HUES48 (cell line): ENCODE measurements at regions not wholly inside any gene's neighbourhood (a gene's known extent, or its start where the extent isn't known, plus 50 kb on each side); places are given as distances from the start of the nearest gene placed in this dataset.
"Not testable (repeated sequence)": the region's sequence is repeated elsewhere in the genome, so short reads cannot be mapped to it uniquely, and the experiment has no call there.

Experiments used
- H3K27ac ChIP-seq: one replicate; pipeline ENCODE4 v1.7.0; 2013; ENCODE audit warnings: low read depth, low read length, inconsistent platforms
- H3K27me3 ChIP-seq: 2 replicates; pipeline ENCODE4 v1.6.1; 2013; ENCODE audit warnings: mild to moderate bottlenecking, low read length; ENCODE audit not compliant: control insufficient read depth, insufficient read depth
- H3K36me3 ChIP-seq: 2 replicates; pipeline ENCODE4 v1.6.1; 2013; ENCODE audit warnings: low read length; ENCODE audit not compliant: control insufficient read depth, insufficient read depth
- H3K4me1 ChIP-seq: 2 replicates; pipeline ENCODE4 v1.6.1; 2013; ENCODE audit warnings: mild to moderate bottlenecking, low read length; ENCODE audit not compliant: control insufficient read depth, insufficient read depth
- H3K4me3 ChIP-seq: 2 replicates; pipeline ENCODE4 v1.5.1; 2013; ENCODE audit warnings: mild to moderate bottlenecking, low read depth, low read length
- H3K9ac ChIP-seq: 2 replicates; pipeline ENCODE4 v1.6.1; 2013; ENCODE audit warnings: mild to moderate bottlenecking, low read depth, low read length, moderate library complexity
- H3K9me3 ChIP-seq: 2 replicates; pipeline ENCODE4 v1.6.1; 2013; ENCODE audit warnings: low read length; ENCODE audit not compliant: control insufficient read depth, insufficient read depth

- Histone ChIP-seq H3K9ac (no peak overlapping the region), H3K36me3 (no peaks in the 10 kb centered on the region), H3K27ac (peak overlapping the region; percentile 85), H3K4me1 (peaks cover 49% of the 10 kb centered on the region), H3K4me3 (no peak overlapping the region), H3K27me3 (no peaks in the 10 kb centered on the region), H3K9me3 (no peaks in the 10 kb centered on the region)
Measured at GRCh38 chr4:159594576-159594975, 491.7 kb downstream of the RAPGEF2 start.

- not testable (repeated sequence) for H3K9ac ChIP-seq
- peaks cover 49% of the 10 kb centered on the region for H3K4me1 ChIP-seq
Measured at GRCh38 chr4:159595101-159595500, 492.2 kb downstream of the RAPGEF2 start.

GRCh38 chr4:159598602-159599001, 495.7 kb downstream of the RAPGEF2 start:
- Histone ChIP-seq H3K27ac (no peak overlapping the region), H3K9ac (no peak overlapping the region), H3K4me3 (no peak overlapping the region), H3K9me3 (no peaks in the 10 kb centered on the region), H3K27me3 (no peaks in the 10 kb centered on the region), H3K4me1 (peaks cover 32% of the 10 kb centered on the region), H3K36me3 (no peaks in the 10 kb centered on the region)

More at GRCh38 chr4:159595101-159595500, 492.2 kb downstream of the RAPGEF2 start:
- not testable (repeated sequence) for H3K36me3 ChIP-seq, H3K9me3 ChIP-seq, H3K4me3 ChIP-seq, H3K27me3 ChIP-seq
- H3K27ac ChIP-seq, result peak overlapping the region; percentile 88

GRCh38 chr4:159600061-159600460, 497.2 kb downstream of the RAPGEF2 start:
- Histone ChIP-seq H3K36me3 (no peaks in the 10 kb centered on the region), H3K27me3 (no peaks in the 10 kb centered on the region), H3K9me3 (no peaks in the 10 kb centered on the region), H3K4me3 (no peak overlapping the region), H3K4me1 (peaks cover 21% of the 10 kb centered on the region), H3K27ac (peak overlapping the region; percentile 47), H3K9ac (no peak overlapping the region)

GRCh38 chr4:159604781-159605180, 501.9 kb downstream of the RAPGEF2 start:
- H3K9ac ChIP-seq, result no peak overlapping the region
- no peaks in the 10 kb centered on the region for H3K36me3 ChIP-seq
- no peaks in the 10 kb centered on the region for H3K27me3 ChIP-seq
- H3K27ac ChIP-seq, result peak overlapping the region; percentile 22
- no peak overlapping the region for H3K4me3 ChIP-seq
- peaks cover 14% of the 10 kb centered on the region; the same call in 1 of the 2 replicates for H3K4me1 ChIP-seq
- H3K9me3 ChIP-seq, result peaks cover 18% of the 10 kb centered on the region

- peak overlapping the region; percentile 90 for H3K27ac ChIP-seq
- no peaks in the 10 kb centered on the region for H3K27me3 ChIP-seq
- H3K36me3 ChIP-seq, result no peaks in the 10 kb centered on the region
Measured at GRCh38 chr4:159606835-159607234, 504.0 kb downstream of the RAPGEF2 start.

GRCh38 chr4:159607809-159608208, 504.9 kb downstream of the RAPGEF2 start:
- no peak overlapping the region for H3K9ac ChIP-seq
- H3K36me3 ChIP-seq, result no peaks in the 10 kb centered on the region
- H3K4me3 ChIP-seq, result peak overlapping the region; percentile 21; the same call in 1 of the 2 replicates
- H3K27ac ChIP-seq, result peak overlapping the region; percentile 90
- H3K27me3 ChIP-seq, result no peaks in the 10 kb centered on the region
- peaks cover 18% of the 10 kb centered on the region for H3K9me3 ChIP-seq
- peaks cover 14% of the 10 kb centered on the region; the same call in 1 of the 2 replicates for H3K4me1 ChIP-seq

More at GRCh38 chr4:159606835-159607234, 504.0 kb downstream of the RAPGEF2 start:
- H3K4me3 ChIP-seq, result no peak overlapping the region
- H3K9me3 ChIP-seq, result peaks cover 18% of the 10 kb centered on the region
- no peak overlapping the region for H3K9ac ChIP-seq
- peaks cover 14% of the 10 kb centered on the region; the same call in 1 of the 2 replicates for H3K4me1 ChIP-seq

- H3K9ac ChIP-seq, result no peak overlapping the region
- no peak overlapping the region; the same call in 1 of the 2 replicates for H3K4me3 ChIP-seq
- peak overlapping the region; percentile 90 for H3K27ac ChIP-seq
Measured at GRCh38 chr4:159608436-159608835, 505.6 kb downstream of the RAPGEF2 start.

GRCh38 chr4:159632031-159632430, 529.2 kb downstream of the RAPGEF2 start:
- Histone ChIP-seq H3K36me3 (no peaks in the 10 kb centered on the region), H3K4me3 (no peak overlapping the region), H3K27me3 (no peaks in the 10 kb centered on the region)

More at GRCh38 chr4:159608436-159608835, 505.6 kb downstream of the RAPGEF2 start:
- Histone ChIP-seq H3K9me3 (peaks cover 18% of the 10 kb centered on the region), H3K36me3 (no peaks in the 10 kb centered on the region), H3K27me3 (no peaks in the 10 kb centered on the region), H3K4me1 (peaks cover 14% of the 10 kb centered on the region; the same call in 1 of the 2 replicates)

GRCh38 chr4:159639671-159640323, 536.9 kb downstream of the RAPGEF2 start:
- H3K9ac ChIP-seq, result no peak overlapping the region
- no peak overlapping the region for H3K4me3 ChIP-seq
- no peaks in the 10 kb centered on the region; the same call in 1 of the 2 replicates for H3K9me3 ChIP-seq
- H3K36me3 ChIP-seq, result no peaks in the 10 kb centered on the region
- H3K4me1 ChIP-seq, result no peaks in the 10 kb centered on the region
- H3K27ac ChIP-seq, result no peak overlapping the region
- H3K27me3 ChIP-seq, result no peaks in the 10 kb centered on the region

More at GRCh38 chr4:159632031-159632430, 529.2 kb downstream of the RAPGEF2 start:
- H3K27ac ChIP-seq, result no peak overlapping the region
- H3K4me1 ChIP-seq, result no peaks in the 10 kb centered on the region
- H3K9me3 ChIP-seq, result no peaks in the 10 kb centered on the region; the same call in 1 of the 2 replicates
- no peak overlapping the region for H3K9ac ChIP-seq

GRCh38 chr4:159649237-159649636, 546.4 kb downstream of the RAPGEF2 start:
- Histone ChIP-seq H3K9me3 (no peaks in the 10 kb centered on the region), H3K4me3 (no peak overlapping the region), H3K4me1 (no peaks in the 10 kb centered on the region), H3K27me3 (no peaks in the 10 kb centered on the region), H3K9ac (no peak overlapping the region), H3K36me3 (no peaks in the 10 kb centered on the region), H3K27ac (no peak overlapping the region)
